Astrocyte (in vitro differentiated cells and primary cell): ENCODE measurements at regions not wholly inside any gene's neighbourhood (a gene's known extent, or its start where the extent isn't known, plus 50 kb on each side); places are given as distances from the start of the nearest gene placed in this dataset.
"Not testable (repeated sequence)": the region's sequence is repeated elsewhere in the genome, so short reads cannot be mapped to it uniquely, and the experiment has no call there.

Experiments used
- DNase-seq: peaks from one replicate; pipeline ENCODE4 v3.0.0-alpha.2; 2010; ENCODE audit warnings: low read depth
- FAIRE-seq: peaks from 2 replicates; lab custom pipeline; 2011; peaks lifted over from hg19 to GRCh38; lab: Jason Lieb, UNC
- H2AFZ ChIP-seq: 2 replicates; pipeline ENCODE4 v1.6.0; 2012; ENCODE audit warnings: low read depth, low read length, inconsistent platforms
- H3K27ac ChIP-seq: 2 replicates; pipeline ENCODE4 v1.5.1; 2011; ENCODE audit warnings: low read depth, low read length, inconsistent platforms
- H3K27me3 ChIP-seq: 2 replicates; pipeline ENCODE4 v1.6.0; 2011; ENCODE audit warnings: low read length, inconsistent platforms; ENCODE audit not compliant: insufficient read depth
- H3K36me3 ChIP-seq: 2 replicates; pipeline ENCODE4 v1.5.1; 2011; ENCODE audit warnings: low read length, inconsistent platforms; ENCODE audit not compliant: insufficient read depth
- H3K4me1 ChIP-seq: 2 replicates; pipeline ENCODE4 v1.5.1; 2011; ENCODE audit warnings: low read length, inconsistent platforms; ENCODE audit not compliant: insufficient read depth
- H3K4me2 ChIP-seq: 2 replicates; pipeline ENCODE4 v1.6.0; 2012; ENCODE audit warnings: low read length, inconsistent platforms
- H3K4me3 ChIP-seq: 2 replicates; pipeline ENCODE4 v1.5.1; 2011; ENCODE audit warnings: low read depth, mild to moderate bottlenecking, low read length, inconsistent platforms; ENCODE audit not compliant: insufficient read depth
- H3K79me2 ChIP-seq: 2 replicates; pipeline ENCODE4 v1.6.0; 2012; ENCODE audit warnings: mild to moderate bottlenecking, low read length, inconsistent platforms; ENCODE audit not compliant: insufficient read depth
- H3K9ac ChIP-seq: 2 replicates; pipeline ENCODE4 v1.6.0; 2012; ENCODE audit warnings: mild to moderate bottlenecking, low read length, inconsistent platforms
- H3K9me3 ChIP-seq: 2 replicates; pipeline ENCODE4 v1.5.1; 2012; ENCODE audit warnings: low read depth, mild to moderate bottlenecking, low read length, inconsistent platforms; ENCODE audit not compliant: insufficient read depth
- H4K20me1 ChIP-seq: 2 replicates; pipeline ENCODE4 v1.6.0; 2012; ENCODE audit warnings: low read length, inconsistent platforms; ENCODE audit not compliant: insufficient read depth
- H3K27ac Mint-ChIP-seq: one replicate; pipeline ENCODE4 v1.8.0; 2021; ENCODE audit warnings: mild to moderate bottlenecking, mixed read lengths; ENCODE audit not compliant: unreplicated experiment
- H3K27me3 Mint-ChIP-seq: one replicate; pipeline ENCODE4 v1.8.0; 2021; ENCODE audit warnings: low read depth, mixed read lengths; ENCODE audit not compliant: unreplicated experiment
- H3K36me3 Mint-ChIP-seq: one replicate; pipeline ENCODE4 v1.8.0; 2021; ENCODE audit warnings: low read depth, mixed read lengths; ENCODE audit not compliant: unreplicated experiment
- H3K4me1 Mint-ChIP-seq: one replicate; pipeline ENCODE4 v1.8.0; 2021; ENCODE audit warnings: low read depth, mixed read lengths; ENCODE audit not compliant: unreplicated experiment
- H3K4me3 Mint-ChIP-seq: one replicate; pipeline ENCODE4 v1.8.0; 2021; ENCODE audit warnings: mild to moderate bottlenecking, moderate library complexity, mixed read lengths; ENCODE audit not compliant: unreplicated experiment
- H3K9me3 Mint-ChIP-seq: one replicate; pipeline ENCODE4 v1.8.0; 2021; ENCODE audit warnings: mild to moderate bottlenecking, mixed read lengths; ENCODE audit not compliant: unreplicated experiment
- EZH2 ChIP-seq: IDR thresholded peaks from 2 replicates; pipeline ENCODE4 v1.6.1; 2012; ENCODE audit warnings: mild to moderate bottlenecking, low read length, inconsistent platforms; ENCODE audit not compliant: insufficient read depth
- TF ChIP-seq, protein P1 (sequence below): IDR thresholded peaks from 2 replicates; pipeline ENCODE4 v1.5.1; 2011; ENCODE audit warnings: low read depth, mild to moderate bottlenecking, inconsistent platforms, low read length, moderate library complexity; ENCODE audit not compliant: insufficient read depth

GRCh38 chr3:34056181-34056910, 257.9 kb downstream of the PDCD6IP start:
- no peaks in the 10 kb centered on the region for H3K27me3 ChIP-seq
- Mint-ChIP-seq H3K4me3 (no peak overlapping the region), H3K27ac (no peak overlapping the region), H3K9me3 (no peaks in the 10 kb centered on the region), H3K4me1 (peaks cover 9% of the 10 kb centered on the region), H3K27me3 (no peaks in the 10 kb centered on the region), H3K36me3 (no peaks in the 10 kb centered on the region)
- no peaks in the 10 kb centered on the region for H3K79me2 ChIP-seq
- DNase-seq (no peak), FAIRE-seq (no peak)
- no peak overlapping the region for H3K4me2 ChIP-seq
- H3K27ac ChIP-seq: no peak overlapping the region
- no peak overlapping the region for H2AFZ ChIP-seq
- no peaks in the 10 kb centered on the region for H3K36me3 ChIP-seq
- H3K4me3 ChIP-seq: no peak overlapping the region
- no peak for TF ChIP-seq EZH2
- TF ChIP-seq, protein P1, sequence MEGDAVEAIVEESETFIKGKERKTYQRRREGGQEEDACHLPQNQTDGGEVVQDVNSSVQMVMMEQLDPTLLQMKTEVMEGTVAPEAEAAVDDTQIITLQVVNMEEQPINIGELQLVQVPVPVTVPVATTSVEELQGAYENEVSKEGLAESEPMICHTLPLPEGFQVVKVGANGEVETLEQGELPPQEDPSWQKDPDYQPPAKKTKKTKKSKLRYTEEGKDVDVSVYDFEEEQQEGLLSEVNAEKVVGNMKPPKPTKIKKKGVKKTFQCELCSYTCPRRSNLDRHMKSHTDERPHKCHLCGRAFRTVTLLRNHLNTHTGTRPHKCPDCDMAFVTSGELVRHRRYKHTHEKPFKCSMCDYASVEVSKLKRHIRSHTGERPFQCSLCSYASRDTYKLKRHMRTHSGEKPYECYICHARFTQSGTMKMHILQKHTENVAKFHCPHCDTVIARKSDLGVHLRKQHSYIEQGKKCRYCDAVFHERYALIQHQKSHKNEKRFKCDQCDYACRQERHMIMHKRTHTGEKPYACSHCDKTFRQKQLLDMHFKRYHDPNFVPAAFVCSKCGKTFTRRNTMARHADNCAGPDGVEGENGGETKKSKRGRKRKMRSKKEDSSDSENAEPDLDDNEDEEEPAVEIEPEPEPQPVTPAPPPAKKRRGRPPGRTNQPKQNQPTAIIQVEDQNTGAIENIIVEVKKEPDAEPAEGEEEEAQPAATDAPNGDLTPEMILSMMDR: no peak
- H3K4me1 ChIP-seq: no peaks in the 10 kb centered on the region
- H3K9me3 ChIP-seq: no peaks in the 10 kb centered on the region
- H4K20me1 ChIP-seq: no peaks in the 10 kb centered on the region
- H3K9ac ChIP-seq: no peak overlapping the region

DNA sequence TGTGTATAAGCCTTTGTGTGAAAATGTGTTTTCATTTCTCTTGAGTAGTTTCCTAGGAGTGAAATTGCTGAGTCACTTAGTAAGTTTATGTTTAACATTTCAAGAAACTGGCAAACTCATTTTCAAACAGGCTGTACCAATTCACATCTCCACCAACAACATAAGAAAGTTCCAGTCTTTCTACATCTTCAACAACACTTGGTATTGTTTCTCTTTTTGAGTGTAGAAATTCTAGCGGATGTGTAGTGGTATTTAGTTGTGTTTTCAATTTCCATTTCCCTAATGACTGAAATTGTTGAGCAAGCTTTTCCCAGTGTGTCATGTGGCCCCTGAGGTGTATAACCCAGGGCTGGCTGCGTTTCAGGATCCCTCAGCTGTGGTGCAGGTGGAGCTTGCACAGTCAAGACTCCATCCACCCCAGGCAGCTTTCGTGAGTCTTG, 258.5 kb downstream of the PDCD6IP start:
- H3K36me3 Mint-ChIP-seq: no peaks in the 10 kb centered on the region
- Histone ChIP-seq H3K4me2 (no peak overlapping the region), H3K4me3 (no peak overlapping the region), H4K20me1 (no peaks in the 10 kb centered on the region), H3K27me3 (no peaks in the 10 kb centered on the region), H3K4me1 (no peaks in the 10 kb centered on the region), H3K27ac (no peak overlapping the region), H3K79me2 (no peaks in the 10 kb centered on the region), H3K9ac (no peak overlapping the region), H3K36me3 (no peaks in the 10 kb centered on the region), H2AFZ (peak overlapping the region; percentile 11), H3K9me3 (no peaks in the 10 kb centered on the region)
- TF ChIP-seq, protein P1: no peak
- TF ChIP-seq EZH2: no peak
- H3K4me1 Mint-ChIP-seq: peaks cover 9% of the 10 kb centered on the region
- DNase-seq (no peak), FAIRE-seq (peak; percentile 72)
- H3K27ac Mint-ChIP-seq: peak overlapping the region; percentile 70
- no peaks in the 10 kb centered on the region for H3K9me3 Mint-ChIP-seq
- no peaks in the 10 kb centered on the region for H3K27me3 Mint-ChIP-seq
- H3K4me3 Mint-ChIP-seq: no peak overlapping the region

GRCh38 chr3:34060995-34061394, 262.6 kb downstream of the PDCD6IP start:
- H3K27me3 Mint-ChIP-seq, H3K27ac Mint-ChIP-seq, H3K27me3 ChIP-seq, H3K4me1 Mint-ChIP-seq, FAIRE-seq, H3K4me2 ChIP-seq, H3K79me2 ChIP-seq, H3K27ac ChIP-seq, H2AFZ ChIP-seq, H3K9me3 ChIP-seq, H3K9me3 Mint-ChIP-seq, H3K36me3 ChIP-seq, H4K20me1 ChIP-seq, DNase-seq, H3K36me3 Mint-ChIP-seq, H3K4me3 Mint-ChIP-seq, H3K4me1 ChIP-seq, H3K9ac ChIP-seq, H3K4me3 ChIP-seq: not testable (repeated sequence)
